ENCODE measurements at regions not wholly inside any gene's neighbourhood (a gene's known extent, or its start where the extent isn't known, plus 50 kb on each side); places are given as distances from the start of the nearest gene placed in this dataset.

- TF ChIP-seq CTCF (IDR thresholded peaks at IDR 0.05), result no peak
These were observed 138.8 kb upstream of the PRMT8 start for GRCh38 chr12:3352230-3352629.

GRCh38 chr12:3353621-3354020, 137.4 kb upstream of the PRMT8 start:
- no peak for TF ChIP-seq CTCF (IDR thresholded peaks at IDR 0.05)

DNA sequence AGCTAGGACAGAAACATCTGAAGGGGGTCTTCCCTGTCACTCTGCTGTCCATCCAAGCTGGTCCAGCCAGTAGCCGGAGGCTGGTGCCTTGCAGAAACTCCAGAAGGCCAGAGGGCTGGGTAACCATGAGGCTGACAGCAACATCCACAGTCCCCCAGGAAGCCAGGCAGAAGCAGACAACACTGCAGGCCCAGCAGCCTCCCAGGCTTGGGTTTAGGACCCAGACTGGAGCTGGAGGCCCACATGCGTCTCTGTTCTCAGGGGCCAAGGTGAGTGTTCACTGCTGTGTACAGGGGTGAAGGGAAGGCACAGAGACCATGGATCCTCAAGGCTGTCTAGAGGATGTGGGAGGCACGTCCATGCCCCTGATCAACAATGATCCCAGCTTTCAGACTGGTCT, 136.4 kb upstream of the PRMT8 start:
- TF ChIP-seq CTCF (IDR thresholded peaks at IDR 0.05), result no peak

GRCh38 chr12:3355378-3355900, 135.6 kb upstream of the PRMT8 start:
- TF ChIP-seq CTCF (IDR thresholded peaks at IDR 0.05), result no peak

DNA sequence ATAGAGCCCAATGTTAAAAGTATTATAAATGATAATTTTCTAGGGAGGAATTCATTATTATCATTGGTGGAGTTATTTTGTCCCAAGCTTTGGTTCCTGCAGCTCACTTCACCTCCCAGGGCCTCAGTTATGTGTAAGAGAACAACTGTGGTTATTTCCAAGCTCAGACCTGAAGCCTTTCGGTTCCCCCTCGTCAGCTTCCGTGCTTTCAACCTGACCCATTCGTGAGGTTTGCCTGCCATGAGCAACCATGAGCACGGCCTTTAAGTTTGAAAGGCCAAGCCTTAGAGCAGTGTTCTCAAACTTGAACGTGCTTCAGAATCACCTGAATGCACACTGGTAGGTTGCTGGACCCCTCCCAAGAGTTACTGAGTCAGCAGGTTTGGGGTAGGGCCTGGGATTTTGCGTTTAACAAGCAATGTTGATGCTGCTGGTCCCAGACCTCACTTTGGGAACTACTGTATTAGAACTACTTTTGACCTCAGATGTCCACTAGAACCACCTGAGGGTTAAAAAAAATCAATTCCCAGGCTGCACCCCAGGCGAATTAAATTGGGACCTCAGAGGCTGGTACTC, 133.0 kb upstream of the PRMT8 start:
- no peak for TF ChIP-seq CTCF (IDR thresholded peaks at IDR 0.05)

- no peak for TF ChIP-seq CTCF (IDR thresholded peaks at IDR 0.05)
These were observed 131.5 kb upstream of the PRMT8 start for GRCh38 chr12:3359478-3359877.

DNA sequence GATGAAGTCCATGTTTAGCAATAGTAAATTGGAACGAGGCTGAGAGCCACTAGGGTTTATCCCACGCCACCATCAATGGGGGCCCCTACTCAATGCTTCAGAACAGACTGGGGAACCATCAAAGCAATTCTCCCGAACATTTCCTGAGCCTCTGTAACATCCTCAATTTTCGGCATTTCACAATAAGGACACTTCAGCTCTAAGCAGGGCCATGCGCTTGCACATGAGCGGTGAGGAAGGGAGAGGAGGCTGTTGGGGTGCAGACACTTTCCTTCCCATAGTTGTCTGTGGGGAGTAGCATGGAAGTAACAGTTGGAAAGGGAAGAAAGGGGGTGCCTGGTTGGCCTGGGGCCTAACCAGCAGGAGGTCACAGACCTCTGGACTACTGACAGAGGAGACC, 129.9 kb upstream of the PRMT8 start:
- no peak for TF ChIP-seq CTCF (IDR thresholded peaks at IDR 0.05)

DNA sequence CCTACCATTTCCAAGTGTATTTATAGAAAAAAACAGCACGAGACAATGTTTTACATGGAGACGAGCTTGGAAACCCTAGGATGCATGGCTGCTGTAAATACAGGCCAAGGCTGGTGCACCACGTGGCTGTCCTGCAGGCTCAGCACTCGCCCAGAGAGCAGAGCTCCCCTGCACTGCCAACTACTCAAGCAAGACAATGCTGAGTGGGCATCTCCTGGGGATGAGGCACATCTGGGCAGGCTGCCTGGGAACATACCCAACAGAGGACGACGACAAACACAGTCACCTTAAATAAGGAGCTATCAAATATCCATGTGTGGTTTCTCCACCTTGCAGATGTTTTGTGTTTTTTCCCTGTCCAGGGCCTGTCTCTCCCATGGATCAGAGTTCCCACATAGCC, 128.3 kb upstream of the PRMT8 start:
- no peak for TF ChIP-seq CTCF (IDR thresholded peaks at IDR 0.05)
